CD14-positive monocyte (primary cell): ENCODE measurements at regions not wholly inside any gene's neighbourhood (a gene's known extent, or its start where the extent isn't known, plus 50 kb on each side); places are given as distances from the start of the nearest gene placed in this dataset.
A peak's percentile ranks its signal among the peaks of the same experiment; 100 is the strongest.

Source experiments
- DNase-seq, 3 donors: peaks; one replicate each; pipeline ENCODE4 v3.0.0-alpha.2; 2011 to 2022
- H2AFZ ChIP-seq: 2 replicates; pipeline ENCODE4 v1.6.0; 2012; ENCODE audit warnings: mild to moderate bottlenecking, low read depth, low read length, inconsistent platforms; ENCODE audit not compliant: insufficient read depth, poor library complexity, severe bottlenecking
- H3K27ac ChIP-seq, 2 donors: 1 replicate in 1 of 2; 2 replicates in 1 of 2; pipeline ENCODE4 v1.5.1; 2012 to 2013; ENCODE audit warnings: low read length in 2 of 2, control low read depth in 1 of 2, inconsistent platforms in 1 of 2, low read depth in 1 of 2, mild to moderate bottlenecking in 1 of 2
- H3K27me3 ChIP-seq, 2 donors: one replicate each; pipeline versions ENCODE4 v1.6.0 to v1.6.1; 2011 to 2013; ENCODE audit warnings: low read length in 2 of 2; ENCODE audit not compliant: control insufficient read depth in 2 of 2, insufficient read depth in 2 of 2
- H3K36me3 ChIP-seq, 2 donors: replicated peaks in 1 of 2; 1 replicate in 1 of 2; 2 replicates in 1 of 2; pipeline versions ENCODE4 v1.5.1 to v1.6.1; 2012 to 2013; ENCODE audit warnings: low read length in 2 of 2, control low read depth in 1 of 2, inconsistent platforms in 1 of 2, mild to moderate bottlenecking in 1 of 2; ENCODE audit not compliant: insufficient read depth in 2 of 2, control insufficient read depth in 1 of 2
- H3K4me1 ChIP-seq, 2 donors: 1 replicate in 1 of 2; 2 replicates in 1 of 2; pipeline versions ENCODE4 v1.5.1 to v1.6.1; 2012 to 2013; ENCODE audit warnings: low read length in 2 of 2, control low read depth in 1 of 2, inconsistent platforms in 1 of 2, mild to moderate bottlenecking in 1 of 2, moderate library complexity in 1 of 2; ENCODE audit not compliant: insufficient read depth in 2 of 2, control insufficient read depth in 1 of 2
- H3K4me2 ChIP-seq: replicated peaks from 2 replicates; pipeline ENCODE3; 2012; ENCODE audit warnings: low read length, moderate library complexity, mild to moderate bottlenecking; ENCODE audit not compliant: poor library complexity, severe bottlenecking; ENCODE audit errors: extremely low read depth
- H3K4me3 ChIP-seq, 3 experiments: fragments of 200-600 bp in 1 of 3; sonication (generic) in 1 of 3; replicated peaks in 1 of 3; 1 replicate in 2 of 3; 2 replicates in 1 of 3; pipeline ENCODE4 v1.5.1; 2011 to 2013; ENCODE audit warnings: low read length in 3 of 3, mild to moderate bottlenecking in 3 of 3, control low read depth in 2 of 3, low read depth in 2 of 3, inconsistent platforms in 1 of 3, moderate library complexity in 1 of 3
- H3K79me2 ChIP-seq: 2 replicates; pipeline ENCODE4 v1.6.0; 2012; ENCODE audit warnings: mild to moderate bottlenecking, control low read depth, inconsistent platforms, low read length, moderate library complexity; ENCODE audit not compliant: insufficient read depth
- H3K9ac ChIP-seq: 2 replicates; pipeline ENCODE4 v1.6.0; 2017; ENCODE audit warnings: low read length, mild to moderate bottlenecking; ENCODE audit not compliant: insufficient read depth, poor library complexity, severe bottlenecking
- H3K9me3 ChIP-seq, 2 donors: replicated peaks in 1 of 2; 1 replicate in 1 of 2; 2 replicates in 1 of 2; pipeline versions ENCODE4 v1.5.1 to v1.6.1; 2012 to 2013; ENCODE audit warnings: low read length in 2 of 2, control low read depth in 1 of 2; ENCODE audit not compliant: control insufficient read depth in 1 of 2, insufficient read depth in 1 of 2
- H4K20me1 ChIP-seq: 2 replicates; pipeline ENCODE4 v1.6.0; 2012; ENCODE audit warnings: mild to moderate bottlenecking, low read length, control low read depth, moderate library complexity; ENCODE audit not compliant: insufficient read depth
- H3K27ac Mint-ChIP-seq, 7 donors: one replicate each; pipeline ENCODE4 v1.8.0; 2020; ENCODE audit warnings: mild to moderate bottlenecking in 7 of 7, mixed read lengths in 7 of 7, moderate library complexity in 6 of 7, inconsistent platforms in 2 of 7
- H3K27me3 Mint-ChIP-seq, 3 donors: one replicate each; pipeline ENCODE4 v1.8.0; 2021 to 2022; ENCODE audit warnings: low read depth in 3 of 3, mild to moderate bottlenecking in 3 of 3, mixed read lengths in 3 of 3, moderate library complexity in 3 of 3, inconsistent platforms in 1 of 3
- H3K36me3 Mint-ChIP-seq, 2 donors: one replicate each; pipeline ENCODE4 v1.8.0; 2020; ENCODE audit warnings: mixed read lengths in 2 of 2, inconsistent platforms in 1 of 2, mild to moderate bottlenecking in 1 of 2
- H3K4me1 Mint-ChIP-seq: one replicate; pipeline ENCODE4 v1.8.0; 2020; ENCODE audit warnings: mild to moderate bottlenecking, mixed read lengths
- H3K4me3 Mint-ChIP-seq, 2 donors: one replicate each; pipeline ENCODE4 v1.8.0; 2020; ENCODE audit warnings: mild to moderate bottlenecking in 2 of 2, mixed read lengths in 2 of 2, moderate library complexity in 1 of 2
- H3K9me3 Mint-ChIP-seq, 7 donors: one replicate each; pipeline ENCODE4 v1.8.0; 2020 to 2022; ENCODE audit warnings: mixed read lengths in 7 of 7, mild to moderate bottlenecking in 6 of 7, moderate library complexity in 6 of 7, inconsistent platforms in 2 of 7
- whole genome bisulfite sequencing: methylation state at CpG from one replicate; pipeline ENCODE4 v1.1.5; 2013; ENCODE audit warnings: missing lambda C conversion rate; ENCODE audit not compliant: insufficient coverage; 5-methylcytosine and 5-hydroxymethylcytosine counted together
- intact Hi-C, 2 donors: fragments of 100-400 bp; cut with micrococcal nuclease; formaldehyde crosslinking; loops; one replicate each; pipeline versions ENCODE4 v1.15.0 to v1.15.1; 2023
- TF ChIP-seq, protein P1 (sequence below): fragments of 200-600 bp; IDR thresholded peaks from one replicate; pipeline ENCODE4 v1.8.0; 2022; ENCODE audit warnings: antibody characterized with exemption, mild to moderate bottlenecking

DNA sequence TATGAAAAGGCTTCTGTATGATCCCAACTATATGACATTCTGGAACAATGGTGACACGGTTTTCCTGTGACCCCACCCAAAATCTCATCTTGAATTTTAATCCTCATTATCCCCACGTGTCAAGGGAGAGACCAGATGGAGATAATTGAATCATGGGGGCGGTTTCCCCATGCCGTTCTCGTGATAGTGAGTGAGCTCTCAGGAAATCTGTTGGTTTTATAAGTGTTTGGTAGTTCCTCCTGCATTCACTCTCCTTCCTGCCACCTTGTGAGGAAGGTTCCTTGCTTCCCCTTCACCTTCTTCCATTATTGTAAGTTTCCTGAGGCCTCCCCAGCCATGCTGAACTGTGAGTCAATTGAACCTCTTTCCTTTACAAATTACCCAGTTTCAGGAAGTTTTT, 53.1 kb upstream of the TSPAN18 start:
- Mint-ChIP-seq H3K4me3 (no peak overlapping the region), H3K9me3 (peaks cover 0 to 3% (median 0%) of the 10 kb centered on the region in 7 donors), H3K36me3 (no peaks in the 10 kb centered on the region), H3K27ac (peak overlapping the region in 1 of 7 donors; percentile 11), H3K27me3 (peaks cover 0 to 6% (median 5%) of the 10 kb centered on the region in 3 donors), H3K4me1 (peaks cover 5% of the 10 kb centered on the region)
- H3K27me3 ChIP-seq, result no peaks in the 10 kb centered on the region
- no peaks in the 10 kb centered on the region for H4K20me1 ChIP-seq
- no peak overlapping the region for H3K4me3 ChIP-seq
- no CpG with 5 or more reads among the region's 5 CpGs for WGBS
- H3K9me3 ChIP-seq, result no peaks in the 10 kb centered on the region
- H3K9ac ChIP-seq, result no peak overlapping the region
- DNase-seq, result no peak
- intact Hi-C loops, result no loop called here
- no peaks in the 10 kb centered on the region for H3K4me1 ChIP-seq
- no peaks in the 10 kb centered on the region for H3K79me2 ChIP-seq
- TF ChIP-seq, protein P1, sequence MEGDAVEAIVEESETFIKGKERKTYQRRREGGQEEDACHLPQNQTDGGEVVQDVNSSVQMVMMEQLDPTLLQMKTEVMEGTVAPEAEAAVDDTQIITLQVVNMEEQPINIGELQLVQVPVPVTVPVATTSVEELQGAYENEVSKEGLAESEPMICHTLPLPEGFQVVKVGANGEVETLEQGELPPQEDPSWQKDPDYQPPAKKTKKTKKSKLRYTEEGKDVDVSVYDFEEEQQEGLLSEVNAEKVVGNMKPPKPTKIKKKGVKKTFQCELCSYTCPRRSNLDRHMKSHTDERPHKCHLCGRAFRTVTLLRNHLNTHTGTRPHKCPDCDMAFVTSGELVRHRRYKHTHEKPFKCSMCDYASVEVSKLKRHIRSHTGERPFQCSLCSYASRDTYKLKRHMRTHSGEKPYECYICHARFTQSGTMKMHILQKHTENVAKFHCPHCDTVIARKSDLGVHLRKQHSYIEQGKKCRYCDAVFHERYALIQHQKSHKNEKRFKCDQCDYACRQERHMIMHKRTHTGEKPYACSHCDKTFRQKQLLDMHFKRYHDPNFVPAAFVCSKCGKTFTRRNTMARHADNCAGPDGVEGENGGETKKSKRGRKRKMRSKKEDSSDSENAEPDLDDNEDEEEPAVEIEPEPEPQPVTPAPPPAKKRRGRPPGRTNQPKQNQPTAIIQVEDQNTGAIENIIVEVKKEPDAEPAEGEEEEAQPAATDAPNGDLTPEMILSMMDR, result no peak
- no peak overlapping the region for H3K4me2 ChIP-seq
- no peak overlapping the region for H3K27ac ChIP-seq
- H3K36me3 ChIP-seq, result no peaks in the 10 kb centered on the region
- no peak overlapping the region for H2AFZ ChIP-seq

DNA sequence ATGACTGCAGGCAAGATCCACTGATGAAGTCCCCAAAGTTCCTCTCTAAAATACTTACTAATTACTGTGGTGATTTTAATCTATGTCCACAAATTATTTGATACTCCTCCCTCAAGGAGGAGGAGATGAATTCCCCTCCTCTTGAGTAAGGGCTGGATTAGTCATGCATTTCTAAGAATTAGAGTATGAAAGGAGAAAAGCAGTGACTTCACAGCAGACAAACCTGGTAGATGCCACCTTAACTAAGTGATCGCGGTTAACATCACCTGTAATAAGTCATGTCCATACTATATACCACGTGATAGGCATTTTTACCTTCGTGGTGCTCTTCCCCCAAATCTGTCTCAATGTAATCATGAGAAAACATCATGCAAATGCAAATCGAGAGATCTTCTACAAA, 52.0 kb upstream of the TSPAN18 start:
- 88% methylated on average over 4 of the region's 5 CpGs for WGBS
- intact Hi-C loops, result no loop called here
- H2AFZ ChIP-seq, result no peak overlapping the region

More for the DNA sequence above, 52.0 kb upstream of the TSPAN18 start:
- Histone ChIP-seq H3K4me1 (no peaks in the 10 kb centered on the region), H3K4me3 (no peak overlapping the region), H4K20me1 (no peaks in the 10 kb centered on the region), H3K27ac (no peak overlapping the region), H3K9ac (no peak overlapping the region), H3K79me2 (no peaks in the 10 kb centered on the region), H3K9me3 (no peaks in the 10 kb centered on the region), H3K27me3 (no peaks in the 10 kb centered on the region), H3K4me2 (no peak overlapping the region), H3K36me3 (no peaks in the 10 kb centered on the region)
- Mint-ChIP-seq H3K36me3 (no peaks in the 10 kb centered on the region), H3K4me1 (peaks cover 5% of the 10 kb centered on the region), H3K4me3 (no peak overlapping the region), H3K27me3 (peaks cover 0 to 6% (median 0%) of the 10 kb centered on the region in 3 donors), H3K27ac (no peak overlapping the region), H3K9me3 (peaks cover 0 to 3% (median 0%) of the 10 kb centered on the region in 7 donors)
- TF ChIP-seq, protein P1, result no peak
- no peak for DNase-seq
